SK-N-SH treated with all-trans-retinoic acid at 6 μM for 48 hours (cell line): ENCODE measurements at regions not wholly inside any gene's neighbourhood (a gene's known extent, or its start where the extent isn't known, plus 50 kb on each side); places are given as distances from the start of the nearest gene placed in this dataset.

ENCODE experiments used
- CREB5 ChIP-seq: fragments of 250-450 bp; sonication (Bioruptor Pico); IDR thresholded peaks from 2 replicates; pipeline ENCODE4 v1.5.1; 2020; ENCODE audit warnings: low read depth, mild to moderate bottlenecking, moderate library complexity
- CSRNP3 ChIP-seq: fragments of 250-450 bp; sonication (Bioruptor Pico); IDR thresholded peaks from 2 replicates; pipeline ENCODE4 v1.5.1; 2021; ENCODE audit warnings: mild to moderate bottlenecking, moderate library complexity
- ISL1 ChIP-seq: fragments of 250-450 bp; sonication (Bioruptor Pico); IDR thresholded peaks from 2 replicates; pipeline ENCODE4 v2.1.2; 2022; ENCODE audit warnings: mild to moderate bottlenecking, moderate library complexity
- SNAI2 ChIP-seq: fragments of 250-450 bp; sonication (Bioruptor Pico); IDR thresholded peaks from 2 replicates; pipeline ENCODE4 v1.5.0; 2020; ENCODE audit warnings: mild to moderate bottlenecking, moderate library complexity
- ZFP30 ChIP-seq: fragments of 450-650 bp; formaldehyde crosslinking; IDR thresholded peaks from 2 replicates; pipeline ENCODE4 v1.5.0; 2022; ENCODE audit warnings: mild to moderate bottlenecking, moderate library complexity
- ZNF70 ChIP-seq: fragments of 450-650 bp; formaldehyde crosslinking; IDR thresholded peaks from 2 replicates; pipeline ENCODE4 v1.5.0; 2020; ENCODE audit warnings: mild to moderate bottlenecking, moderate library complexity

DNA sequence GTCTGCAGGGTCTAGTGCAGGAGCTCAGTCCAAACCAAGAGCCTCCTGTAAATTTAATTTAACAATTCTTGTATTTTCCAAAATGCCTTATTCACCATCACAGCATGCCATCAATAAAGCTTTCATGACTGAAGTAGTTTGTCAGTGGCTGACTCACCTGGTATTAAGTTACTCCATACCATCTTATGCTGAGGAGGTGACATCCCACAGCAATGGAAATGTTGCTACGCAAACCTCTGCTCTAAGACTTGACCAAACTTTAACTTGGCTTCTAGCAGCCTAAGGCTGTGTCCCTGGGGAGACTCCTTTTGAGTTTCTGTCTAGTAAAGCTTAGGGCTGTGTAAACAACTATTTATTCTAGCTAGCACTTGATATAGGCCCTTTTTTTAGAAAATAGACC is 1231.3 kb upstream of the CDH18 start:
- TF ChIP-seq ISL1 (CRISPR knock-in tag) (no peak), ZFP30 (CRISPR knock-in tag) (no peak), CREB5 (no peak), ZNF70 (no peak), CSRNP3 (CRISPR knock-in tag) (no peak), SNAI2 (CRISPR knock-in tag) (no peak)
